GM10248 (cell line): ENCODE measurements at regions not wholly inside any gene's neighbourhood (a gene's known extent, or its start where the extent isn't known, plus 50 kb on each side); places are given as distances from the start of the nearest gene placed in this dataset.

Source experiments
- CTCF ChIA-PET: fragments of 300-600 bp; sonication (Branson Sonifier 250); formaldehyde crosslinking; extraction: SDS; loops from one replicate; lab custom pipeline; 2021; ENCODE audit warnings: antibody characterized with exemption; lab: Yijun Ruan, JAX
- POLR2A ChIA-PET: fragments of 350-650 bp; sonication (Branson Sonifier 250); formaldehyde crosslinking; extraction: SDS; loops from one replicate; lab custom pipeline; 2020; ENCODE audit warnings: antibody characterized with exemption; lab: Yijun Ruan, JAX
- DNase-seq: peaks from one replicate; pipeline ENCODE4 v3.0.0; 2012; ENCODE audit errors: extremely low spot score
- TF ChIP-seq, protein P1 (sequence below): IDR thresholded peaks from 2 replicates; pipeline ENCODE4 v1.5.1; 2012; ENCODE audit warnings: mild to moderate bottlenecking, low read depth; ENCODE audit errors: extremely low read depth, missing control alignments, control extremely low read depth

DNA sequence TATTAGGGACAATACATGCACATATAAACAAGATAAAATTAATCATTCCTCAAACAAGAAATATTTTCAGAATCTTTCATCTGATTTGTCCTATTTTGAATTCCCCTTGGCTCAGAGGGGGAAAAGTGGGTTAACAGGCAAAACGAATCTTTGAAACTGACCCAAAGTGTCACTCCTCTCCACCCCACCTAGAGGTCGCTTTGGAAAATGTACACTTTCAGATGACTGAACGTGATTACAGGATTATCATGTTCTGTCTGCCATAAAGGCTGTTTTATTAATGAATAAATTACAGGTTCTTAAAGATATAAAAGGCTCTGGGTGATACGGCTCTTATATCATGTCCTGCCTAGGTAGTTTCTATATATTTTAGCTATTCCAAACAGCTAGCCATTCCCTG is 1735.0 kb downstream of the LRRC4C start:
- no peak for DNase-seq
- POLR2A ChIA-PET, result no interaction called here
- CTCF ChIA-PET, result interaction anchor here (0.8 to 1.2 kb wide), 2 partner anchors 10 to 12 kb away, joined by 3 read pairs; no protein-coding TSS in a partner anchor
- TF ChIP-seq, protein P1, sequence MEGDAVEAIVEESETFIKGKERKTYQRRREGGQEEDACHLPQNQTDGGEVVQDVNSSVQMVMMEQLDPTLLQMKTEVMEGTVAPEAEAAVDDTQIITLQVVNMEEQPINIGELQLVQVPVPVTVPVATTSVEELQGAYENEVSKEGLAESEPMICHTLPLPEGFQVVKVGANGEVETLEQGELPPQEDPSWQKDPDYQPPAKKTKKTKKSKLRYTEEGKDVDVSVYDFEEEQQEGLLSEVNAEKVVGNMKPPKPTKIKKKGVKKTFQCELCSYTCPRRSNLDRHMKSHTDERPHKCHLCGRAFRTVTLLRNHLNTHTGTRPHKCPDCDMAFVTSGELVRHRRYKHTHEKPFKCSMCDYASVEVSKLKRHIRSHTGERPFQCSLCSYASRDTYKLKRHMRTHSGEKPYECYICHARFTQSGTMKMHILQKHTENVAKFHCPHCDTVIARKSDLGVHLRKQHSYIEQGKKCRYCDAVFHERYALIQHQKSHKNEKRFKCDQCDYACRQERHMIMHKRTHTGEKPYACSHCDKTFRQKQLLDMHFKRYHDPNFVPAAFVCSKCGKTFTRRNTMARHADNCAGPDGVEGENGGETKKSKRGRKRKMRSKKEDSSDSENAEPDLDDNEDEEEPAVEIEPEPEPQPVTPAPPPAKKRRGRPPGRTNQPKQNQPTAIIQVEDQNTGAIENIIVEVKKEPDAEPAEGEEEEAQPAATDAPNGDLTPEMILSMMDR, result no peak

DNA sequence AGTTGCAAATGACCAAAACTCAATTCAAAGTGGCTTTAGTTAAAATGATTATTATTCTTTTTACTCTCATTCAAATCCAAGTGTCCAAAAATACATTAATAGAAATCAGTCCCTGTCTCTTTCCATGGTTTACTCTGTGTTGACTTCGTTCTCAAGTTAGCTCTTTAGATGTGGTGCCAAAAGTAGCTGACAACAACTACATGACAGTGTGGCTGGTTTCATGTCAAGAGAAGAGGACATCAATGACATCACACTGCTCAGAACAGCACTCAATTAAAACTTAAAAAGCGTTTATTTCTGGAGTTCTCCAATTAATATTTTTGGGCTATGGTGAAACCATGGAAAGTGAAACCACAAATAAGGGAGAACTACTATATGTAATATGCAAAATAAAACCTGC is 1746.9 kb downstream of the LRRC4C start:
- ChIA-PET POLR2A (no interaction called here), CTCF (interaction anchor here (1.3 kb wide), 2 partner anchors 9 to 12 kb away, joined by 3 read pairs; no protein-coding TSS in a partner anchor)
- TF ChIP-seq, protein P1, result no peak
- DNase-seq, result no peak

DNA sequence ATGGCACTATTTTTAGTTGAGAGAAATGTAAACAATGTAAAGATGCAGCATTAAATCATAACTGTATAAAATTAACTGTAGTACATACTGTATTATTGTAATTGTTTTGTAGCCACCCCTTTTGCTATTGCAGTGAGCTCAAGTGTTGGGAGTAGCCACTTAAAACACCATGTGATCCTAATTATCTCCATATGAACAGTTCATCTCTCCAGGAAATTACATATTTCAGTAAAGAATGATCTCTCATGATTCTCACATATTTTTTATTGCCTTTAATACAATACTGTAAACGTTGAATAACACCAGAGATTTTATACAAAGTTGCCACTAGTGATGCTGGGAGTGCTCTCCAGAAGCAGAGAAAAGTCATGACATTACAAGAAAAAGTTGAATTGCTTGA is 1768.6 kb downstream of the LRRC4C start:
- POLR2A ChIA-PET, result no interaction called here
- TF ChIP-seq, protein P1, result no peak
- CTCF ChIA-PET, result no interaction called here
- no peak for DNase-seq

DNA sequence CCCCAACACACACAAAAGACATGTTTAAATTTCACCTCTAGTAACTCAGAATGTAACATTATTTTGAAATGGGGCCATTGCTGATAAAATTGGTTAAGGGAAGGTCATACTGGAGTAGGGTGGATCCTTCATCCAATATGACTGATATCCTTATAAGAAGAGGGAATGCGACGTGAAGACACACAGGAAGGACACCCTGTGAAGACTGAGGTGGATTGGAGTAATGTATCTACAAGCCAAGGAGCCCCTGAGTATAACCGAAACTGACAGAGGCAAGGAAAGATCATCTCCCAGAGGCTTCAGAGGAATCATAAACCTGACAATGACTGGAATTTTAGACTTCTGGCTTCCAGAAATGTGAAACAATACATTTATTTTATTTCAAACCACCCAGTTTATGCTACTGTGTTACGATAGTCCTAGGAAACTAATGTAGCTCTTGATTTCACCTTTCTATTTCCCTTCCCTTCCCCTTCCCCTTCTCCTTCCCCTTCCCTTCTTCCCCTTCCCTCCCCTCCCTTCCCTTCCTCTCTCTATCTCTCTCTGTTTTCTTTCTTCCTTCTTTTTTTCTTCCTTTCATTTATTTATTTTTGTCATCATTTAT is 1775.4 kb downstream of the LRRC4C start:
- CTCF ChIA-PET, result no interaction called here
- no peak for DNase-seq
- POLR2A ChIA-PET, result no interaction called here
- TF ChIP-seq, protein P1, result no peak

DNA sequence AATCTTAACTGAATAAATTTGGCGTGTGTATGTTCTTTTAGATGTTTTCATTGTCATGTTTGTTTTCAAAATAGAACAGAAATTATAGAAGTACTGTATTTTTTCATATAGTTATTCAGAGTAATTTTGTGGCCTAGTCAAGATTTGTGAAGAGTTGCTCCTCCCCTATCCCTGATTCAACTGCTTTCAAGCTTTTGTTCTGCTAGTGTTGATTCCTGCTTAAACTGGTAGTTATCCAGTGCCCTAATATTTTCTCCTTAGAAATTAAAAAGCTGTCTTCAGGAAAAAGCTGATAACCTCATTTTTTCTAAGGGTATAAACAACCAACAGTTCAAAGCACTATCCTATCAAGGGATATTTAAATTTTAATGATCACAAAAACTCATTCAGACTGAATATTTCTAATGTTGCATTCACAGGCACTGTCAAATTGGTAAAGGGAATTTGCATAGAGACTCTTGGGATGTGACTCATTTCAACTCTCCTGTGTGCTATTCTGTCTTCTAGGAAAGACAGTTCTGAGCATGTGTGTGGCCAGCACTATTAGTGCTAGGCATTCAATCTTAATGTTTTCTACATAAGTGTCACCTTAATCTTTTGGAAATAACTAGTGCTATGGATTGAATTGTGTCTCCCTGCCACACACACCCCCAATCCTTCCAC is 1776.0 kb downstream of the LRRC4C start:
- POLR2A ChIA-PET, result no interaction called here
- CTCF ChIA-PET, result no interaction called here
- no peak for DNase-seq
- TF ChIP-seq, protein P1, result no peak

DNA sequence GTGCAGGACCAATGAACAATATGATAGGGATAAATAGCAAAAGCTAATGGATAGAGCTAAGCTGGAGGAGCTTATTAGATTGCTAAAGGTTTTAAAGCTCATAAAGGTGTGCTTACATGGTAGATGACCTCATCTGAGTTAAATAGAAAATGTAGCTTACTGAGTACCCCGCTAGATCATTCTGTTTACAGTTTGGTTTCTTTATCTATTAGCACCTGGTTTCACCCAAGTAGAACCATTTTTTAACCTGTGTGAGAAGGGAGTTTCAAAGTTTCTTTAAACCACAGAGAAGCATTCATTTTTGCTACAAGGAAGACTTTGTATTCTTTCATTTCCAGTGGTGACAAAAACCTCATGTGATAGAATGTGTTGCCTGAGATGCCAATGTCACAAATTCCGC is 1778.0 kb downstream of the LRRC4C start:
- ChIA-PET POLR2A (no interaction called here), CTCF (interaction anchor here (2.2 kb wide), 1 partner anchor 8 kb away, joined by 6 read pairs; no protein-coding TSS in a partner anchor)
- TF ChIP-seq, protein P1, result no peak
- no peak for DNase-seq
